PC-9 (cell line): ENCODE measurements at regions not wholly inside any gene's neighbourhood (a gene's known extent, or its start where the extent isn't known, plus 50 kb on each side); places are given as distances from the start of the nearest gene placed in this dataset.

Experiments
- BruUV-seq: library from RNA; stranded (reverse); fragments of 400-500 nt; replicated peaks from 2 replicates; lab custom pipeline; 2021; lab: Mats Ljungman, UMichigan
- CTCF ChIA-PET: fragments of 300-600 bp; sonication (Branson Sonifier 250); formaldehyde crosslinking; loops from one replicate; lab custom pipeline; 2022; ENCODE audit warnings: antibody characterized with exemption; lab: Charles Lee
- POLR2A ChIA-PET: fragments of 300-600 bp; sonication (Branson Sonifier 250); formaldehyde crosslinking; loops from one replicate; lab custom pipeline; 2022; ENCODE audit warnings: antibody characterized with exemption; ENCODE audit not compliant: unreplicated experiment; lab: Charles Lee
- DNase-seq, 2 experiments: peaks; one replicate each; pipeline versions ENCODE4 v3.0.0 to v3.0.0-alpha.2; 2015 to 2022; ENCODE audit warnings: mixed read lengths in 1 of 2
- H2AFZ ChIP-seq: fragments of 200-600 bp; sonication (generic); 2 replicates; pipeline ENCODE4 v1.8.1; 2017; ENCODE audit warnings: antibody characterized with exemption
- H3F3A ChIP-seq: fragments of 200-600 bp; sonication (generic); 2 replicates; pipeline ENCODE4 v1.8.1; 2017; ENCODE audit warnings: antibody characterized with exemption, mild to moderate bottlenecking, low read depth; ENCODE audit not compliant: insufficient read depth
- H3K27ac ChIP-seq: fragments of 200-600 bp; sonication (generic); 2 replicates; pipeline ENCODE4 v1.6.1; 2016; ENCODE audit warnings: mixed run types
- H3K27me3 ChIP-seq: fragments of 200-600 bp; sonication (generic); 2 replicates; pipeline ENCODE4 v1.6.1; 2016; ENCODE audit warnings: low read depth, mixed run types; ENCODE audit not compliant: insufficient read depth
- H3K36me3 ChIP-seq: fragments of 200-600 bp; sonication (generic); 2 replicates; pipeline ENCODE4 v1.6.1; 2016; ENCODE audit warnings: low read depth, mixed run types
- H3K4me1 ChIP-seq: fragments of 200-600 bp; sonication (generic); replicated peaks from 2 replicates; pipeline ENCODE4 v1.6.1; 2016; ENCODE audit warnings: mixed run types; ENCODE audit not compliant: insufficient read depth
- H3K4me2 ChIP-seq: fragments of 200-600 bp; sonication (generic); 2 replicates; pipeline ENCODE4 v1.6.1; 2017; ENCODE audit warnings: mixed run types
- H3K4me3 ChIP-seq: fragments of 200-600 bp; sonication (generic); 2 replicates; pipeline ENCODE4 v1.6.1; 2016; ENCODE audit warnings: mixed run types
- H3K79me2 ChIP-seq: fragments of 200-600 bp; sonication (generic); 2 replicates; pipeline ENCODE4 v1.6.1; 2017; ENCODE audit warnings: low read depth, mixed run types
- H3K9me2 ChIP-seq: fragments of 200-600 bp; sonication (generic); 2 replicates; pipeline ENCODE4 v1.8.1; 2017; ENCODE audit warnings: mild to moderate bottlenecking; ENCODE audit not compliant: insufficient read depth
- H3K9me3 ChIP-seq: fragments of 200-600 bp; sonication (generic); 2 replicates; pipeline ENCODE4 v1.8.1; 2016; ENCODE audit warnings: low read depth; ENCODE audit not compliant: insufficient read depth
- H4K20me1 ChIP-seq: fragments of 200-600 bp; sonication (generic); 2 replicates; pipeline ENCODE4 v1.8.1; 2017; ENCODE audit not compliant: insufficient read depth
- EZH2 ChIP-seq: fragments of 200-600 bp; sonication (generic); IDR thresholded peaks from 2 replicates; pipeline ENCODE4 v1.8.0; 2017; ENCODE audit warnings: antibody characterized with exemption, low read depth
- intact Hi-C: fragments of 100-400 bp; cut with micrococcal nuclease; formaldehyde crosslinking; loops from one replicate; pipeline ENCODE4 v1.10.0; 2022; ENCODE audit not compliant: unreplicated experiment
- TF ChIP-seq, protein P1 (sequence below): fragments of 200-600 bp; sonication (generic); conservative IDR thresholded peaks from 2 replicates; pipeline ENCODE4 v1.6.1; 2017; ENCODE audit warnings: mixed run types, antibody characterized with exemption, mild to moderate bottlenecking, moderate library complexity

- no TSS peak for BruUV-seq
- POLR2A ChIA-PET: no interaction called here
These were observed 117.5 kb upstream of the VPREB1 start for GRCh38 chr22:22127100-22127499.

DNA sequence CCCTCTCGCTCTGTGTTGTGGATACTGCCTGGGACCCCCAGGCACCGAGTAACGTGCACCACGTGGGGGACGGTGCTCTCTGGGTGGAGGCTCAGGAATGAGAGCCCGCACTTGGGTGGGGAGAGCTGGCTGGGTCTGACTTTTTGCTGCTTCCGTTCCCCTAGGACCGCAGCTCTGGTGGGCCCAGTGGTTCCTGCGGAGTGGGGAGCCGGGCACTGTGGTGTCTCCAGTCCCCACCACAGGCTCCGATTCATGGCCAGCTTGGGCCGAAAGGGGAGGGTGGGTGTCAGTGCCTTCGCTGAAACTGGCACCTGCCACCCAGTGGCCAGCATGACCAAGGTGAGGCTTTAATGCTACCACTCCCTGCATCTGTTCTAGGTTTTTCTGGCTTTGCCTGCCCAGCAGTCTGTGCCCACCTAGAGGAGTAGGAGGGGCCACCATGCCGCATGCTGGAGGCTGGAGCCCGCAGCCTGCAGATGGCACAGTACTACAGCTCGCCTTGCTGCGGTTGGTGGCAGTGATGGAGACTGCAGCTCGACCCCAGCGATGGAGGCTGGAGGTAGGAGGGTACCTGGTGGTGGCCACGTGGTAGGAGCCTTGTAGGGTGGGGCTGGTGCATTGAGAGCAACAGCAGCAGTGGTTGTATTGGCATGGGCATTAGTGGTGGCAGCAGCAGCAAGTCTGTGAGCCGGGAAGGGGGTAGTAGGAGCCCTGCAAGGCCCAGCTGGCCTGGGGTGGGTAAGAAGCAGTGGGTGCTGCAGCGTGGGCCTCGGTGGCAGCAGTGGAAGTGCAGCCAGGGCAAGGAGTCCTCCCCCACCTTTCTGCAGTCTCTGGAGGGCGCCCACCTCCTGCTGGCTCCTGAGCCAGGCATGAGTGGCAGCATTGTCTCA lies 118.8 kb upstream of the VPREB1 start:
- Histone ChIP-seq H3K4me1 (no peaks in the 10 kb centered on the region), H3K9me3 (no peaks in the 10 kb centered on the region), H3K9me2 (no peaks in the 10 kb centered on the region), H3K27ac (no peak overlapping the region), H3K36me3 (no peaks in the 10 kb centered on the region), H2AFZ (no peak overlapping the region), H4K20me1 (no peaks in the 10 kb centered on the region), H3F3A (no peaks in the 10 kb centered on the region), H3K79me2 (no peaks in the 10 kb centered on the region), H3K4me2 (no peak overlapping the region), H3K4me3 (no peak overlapping the region), H3K27me3 (peaks cover 6% of the 10 kb centered on the region)
- TF ChIP-seq EZH2: no peak
- TF ChIP-seq, protein P1, sequence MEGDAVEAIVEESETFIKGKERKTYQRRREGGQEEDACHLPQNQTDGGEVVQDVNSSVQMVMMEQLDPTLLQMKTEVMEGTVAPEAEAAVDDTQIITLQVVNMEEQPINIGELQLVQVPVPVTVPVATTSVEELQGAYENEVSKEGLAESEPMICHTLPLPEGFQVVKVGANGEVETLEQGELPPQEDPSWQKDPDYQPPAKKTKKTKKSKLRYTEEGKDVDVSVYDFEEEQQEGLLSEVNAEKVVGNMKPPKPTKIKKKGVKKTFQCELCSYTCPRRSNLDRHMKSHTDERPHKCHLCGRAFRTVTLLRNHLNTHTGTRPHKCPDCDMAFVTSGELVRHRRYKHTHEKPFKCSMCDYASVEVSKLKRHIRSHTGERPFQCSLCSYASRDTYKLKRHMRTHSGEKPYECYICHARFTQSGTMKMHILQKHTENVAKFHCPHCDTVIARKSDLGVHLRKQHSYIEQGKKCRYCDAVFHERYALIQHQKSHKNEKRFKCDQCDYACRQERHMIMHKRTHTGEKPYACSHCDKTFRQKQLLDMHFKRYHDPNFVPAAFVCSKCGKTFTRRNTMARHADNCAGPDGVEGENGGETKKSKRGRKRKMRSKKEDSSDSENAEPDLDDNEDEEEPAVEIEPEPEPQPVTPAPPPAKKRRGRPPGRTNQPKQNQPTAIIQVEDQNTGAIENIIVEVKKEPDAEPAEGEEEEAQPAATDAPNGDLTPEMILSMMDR: no peak
- ChIA-PET CTCF (no interaction called here), POLR2A (interaction anchor here (0.7 kb wide), 1 partner anchor 227 kb away, joined by 4 read pairs; no protein-coding TSS in a partner anchor)
- no TSS peak for BruUV-seq
- intact Hi-C loops: no loop called here
- DNase-seq: no peak

More at GRCh38 chr22:22127100-22127499, 117.5 kb upstream of the VPREB1 start:
- CTCF ChIA-PET: no interaction called here
- no peak overlapping the region for H3K27ac ChIP-seq
- TF ChIP-seq, protein P1: no peak
- no peak for TF ChIP-seq EZH2
- no peaks in the 10 kb centered on the region for H3F3A ChIP-seq
- H3K27me3 ChIP-seq: peaks cover 9% of the 10 kb centered on the region
- no peaks in the 10 kb centered on the region for H4K20me1 ChIP-seq
- H2AFZ ChIP-seq: no peak overlapping the region
- no peaks in the 10 kb centered on the region for H3K9me2 ChIP-seq
- DNase-seq: no peak
- no peak overlapping the region for H3K4me3 ChIP-seq
- H3K4me2 ChIP-seq: no peak overlapping the region
- H3K4me1 ChIP-seq: no peaks in the 10 kb centered on the region
- no peaks in the 10 kb centered on the region for H3K36me3 ChIP-seq
- intact Hi-C loops: no loop called here
- no peaks in the 10 kb centered on the region for H3K9me3 ChIP-seq
- no peaks in the 10 kb centered on the region for H3K79me2 ChIP-seq

- CTCF ChIA-PET: no interaction called here
These were observed 119.5 kb upstream of the VPREB1 start for GRCh38 chr22:22125028-22125578.

More at GRCh38 chr22:22125028-22125578, 119.5 kb upstream of the VPREB1 start:
- H3K9me2 ChIP-seq: no peaks in the 10 kb centered on the region
- POLR2A ChIA-PET: no interaction called here
- no peak overlapping the region for H3K4me3 ChIP-seq
- no TSS peak for BruUV-seq
- H2AFZ ChIP-seq: no peak overlapping the region
- H3K4me1 ChIP-seq: no peaks in the 10 kb centered on the region
- H3F3A ChIP-seq: no peaks in the 10 kb centered on the region
- DNase-seq: no peak
- intact Hi-C loops: no loop called here
- TF ChIP-seq, protein P1: no peak
- no peak for TF ChIP-seq EZH2
- H3K36me3 ChIP-seq: no peaks in the 10 kb centered on the region
- H3K27ac ChIP-seq: no peak overlapping the region
- H3K79me2 ChIP-seq: no peaks in the 10 kb centered on the region
- peaks cover 6% of the 10 kb centered on the region for H3K27me3 ChIP-seq
- no peak overlapping the region for H3K4me2 ChIP-seq
- no peaks in the 10 kb centered on the region for H4K20me1 ChIP-seq
- no peaks in the 10 kb centered on the region for H3K9me3 ChIP-seq
